Subcutaneous abdominal adipose tissue (tissue), 5 donors: ENCODE measurements at regions not wholly inside any gene's neighbourhood (a gene's known extent, or its start where the extent isn't known, plus 50 kb on each side); places are given as distances from the start of the nearest gene placed in this dataset.

Experiments
- H3K27ac ChIP-seq: one replicate; pipeline ENCODE4 v1.7.0; 2013; ENCODE audit warnings: low read depth, mild to moderate bottlenecking, inconsistent platforms, low read length, moderate library complexity
- H3K27me3 ChIP-seq, 5 donors: one replicate each; pipeline ENCODE4 v1.7.0; 2013; ENCODE audit warnings: low read length in 5 of 5, inconsistent platforms in 1 of 5; ENCODE audit not compliant: control insufficient read depth in 5 of 5, insufficient read depth in 4 of 5
- H3K36me3 ChIP-seq, 5 donors: one replicate each; pipeline ENCODE4 v1.7.0; 2013; ENCODE audit warnings: low read length in 5 of 5; ENCODE audit not compliant: control insufficient read depth in 5 of 5, insufficient read depth in 5 of 5
- H3K4me1 ChIP-seq, 5 donors: one replicate each; pipeline ENCODE4 v1.7.0; 2013; ENCODE audit warnings: low read length in 5 of 5, mild to moderate bottlenecking in 3 of 5, moderate library complexity in 1 of 5; ENCODE audit not compliant: control insufficient read depth in 5 of 5, insufficient read depth in 5 of 5
- H3K4me3 ChIP-seq, 5 donors: one replicate each; pipeline ENCODE4 v1.7.0; 2013; ENCODE audit warnings: low read length in 5 of 5, low read depth in 1 of 5
- H3K9ac ChIP-seq, 5 donors: one replicate each; pipeline ENCODE4 v1.7.0; 2013; ENCODE audit warnings: low read length in 5 of 5, mild to moderate bottlenecking in 4 of 5, moderate library complexity in 3 of 5
- H3K9me3 ChIP-seq, 5 donors: one replicate each; pipeline ENCODE4 v1.7.0; 2013; ENCODE audit warnings: low read length in 5 of 5; ENCODE audit not compliant: control insufficient read depth in 5 of 5
- donor health status: healthy.
- donor health status: healthy.
- donor health status: healthy.
- donor health status: healthy.
- donor health status: healthy.

- Histone ChIP-seq H3K36me3 (no peaks in the 10 kb centered on the region), H3K9ac (no peak overlapping the region), H3K27me3 (no peaks in the 10 kb centered on the region), H3K27ac (no peak overlapping the region), H3K4me1 (peaks cover 0 to 7% (median 0%) of the 10 kb centered on the region in 5 donors), H3K9me3 (peaks cover 0 to 4% (median 0%) of the 10 kb centered on the region in 5 donors), H3K4me3 (no peak overlapping the region)
Observed at GRCh38 chr9:2913026-2913425, 69.1 kb upstream of the PUM3 start.

- Histone ChIP-seq H3K27ac (no peak overlapping the region), H3K9ac (no peak overlapping the region), H3K9me3 (peaks cover 0 to 2% (median 1%) of the 10 kb centered on the region in 5 donors), H3K4me3 (no peak overlapping the region), H3K27me3 (no peaks in the 10 kb centered on the region), H3K4me1 (no peaks in the 10 kb centered on the region), H3K36me3 (no peaks in the 10 kb centered on the region)
Observed at GRCh38 chr9:2907411-2907810, 63.5 kb upstream of the PUM3 start.

GRCh38 chr9:2904242-2904930 lies 60.5 kb upstream of the PUM3 start:
- no peak overlapping the region for H3K4me3 ChIP-seq
- no peaks in the 10 kb centered on the region for H3K27me3 ChIP-seq
- H3K9me3 ChIP-seq: peaks cover 0 to 6% (median 4%) of the 10 kb centered on the region in 5 donors
- H3K27ac ChIP-seq: no peak overlapping the region
- H3K4me1 ChIP-seq: no peaks in the 10 kb centered on the region
- no peak overlapping the region for H3K9ac ChIP-seq
- H3K36me3 ChIP-seq: no peaks in the 10 kb centered on the region
